ENCODE measurements at regions not wholly inside any gene's neighbourhood (a gene's known extent, or its start where the extent isn't known, plus 50 kb on each side); places are given as distances from the start of the nearest gene placed in this dataset.

- TF ChIP-seq CTCF (tag by site-specific recombination; IDR thresholded peaks at IDR 0.05) = no peak
- TF ChIP-seq PRDM10 (tag by site-specific recombination; IDR thresholded peaks at IDR 0.05) = no peak
Measured at GRCh38 chr3:22263042-22263441, 512.0 kb upstream of the ZNF385D start.

All from HEK293 (cell line).